WTC11 (cell line): ENCODE measurements at regions not wholly inside any gene's neighbourhood (a gene's known extent, or its start where the extent isn't known, plus 50 kb on each side); places are given as distances from the start of the nearest gene placed in this dataset.

Experiments used
- ATAC-seq: fragments of 200-7000 bp; cut with Tn5 transposase; 2 replicates; pipeline ENCODE4 v1.10.0; 2021; ENCODE audit warnings: mild to moderate bottlenecking, moderate library complexity
- CTCF ChIA-PET: fragments of 300-600 bp; sonication (Branson Sonifier 250); formaldehyde crosslinking; loops from one replicate; lab custom pipeline; 2021; ENCODE audit warnings: antibody characterized with exemption; lab: Charles Lee
- POLR2A ChIA-PET: fragments of 350-600 bp; sonication (Branson Sonifier 250); formaldehyde crosslinking; loops from one replicate; lab custom pipeline; 2021; ENCODE audit warnings: antibody characterized with exemption; lab: Charles Lee
- DNase-seq: peaks from one replicate; pipeline ENCODE4 v3.0.0; 2021; ENCODE audit warnings: low spot score
- H3K27ac Mint-ChIP-seq: 2 replicates; pipeline ENCODE4 v1.8.0; 2021; ENCODE audit warnings: mixed read lengths
- H3K27me3 Mint-ChIP-seq: 2 replicates; pipeline ENCODE4 v1.8.0; 2021; ENCODE audit warnings: low read depth, mild to moderate bottlenecking, moderate library complexity, mixed read lengths
- H3K36me3 Mint-ChIP-seq: 2 replicates; pipeline ENCODE4 v1.8.0; 2021; ENCODE audit warnings: mixed read lengths
- H3K4me1 Mint-ChIP-seq: 2 replicates; pipeline ENCODE4 v1.8.0; 2022; ENCODE audit warnings: mixed read lengths
- H3K4me3 Mint-ChIP-seq: 2 replicates; pipeline ENCODE4 v1.8.0; 2021; ENCODE audit warnings: mild to moderate bottlenecking, moderate library complexity, mixed read lengths
- H3K9me3 Mint-ChIP-seq: 2 replicates; pipeline ENCODE4 v1.8.0; 2021; ENCODE audit warnings: mixed read lengths
- AFF4 ChIP-seq: sonication (generic); formaldehyde crosslinking; IDR thresholded peaks from 2 replicates; pipeline ENCODE4 v1.8.1; 2023; ENCODE audit warnings: mild to moderate bottlenecking, missing genetic modification reagents, borderline replicate concordance
- ATF1 ChIP-seq: sonication (generic); formaldehyde crosslinking; IDR thresholded peaks from 2 replicates; pipeline ENCODE4 v1.8.1; 2023; ENCODE audit warnings: mild to moderate bottlenecking, moderate library complexity, missing genetic modification reagents
- CDX4 ChIP-seq: fragments of 250-450 bp; sonication (Bioruptor Pico); IDR thresholded peaks from 2 replicates; pipeline ENCODE4 v1.9.0; 2021; ENCODE audit warnings: moderate library complexity, mild to moderate bottlenecking, inconsistent platforms, borderline replicate concordance
- CREB1 ChIP-seq: sonication (generic); formaldehyde crosslinking; IDR thresholded peaks from 2 replicates; pipeline ENCODE4 v1.8.0; 2023; ENCODE audit warnings: mild to moderate bottlenecking, missing genetic modification reagents
- EMX1 ChIP-seq: fragments of 250-450 bp; sonication (Bioruptor Pico); IDR thresholded peaks from 2 replicates; pipeline ENCODE4 v1.8.0; 2021; ENCODE audit warnings: mild to moderate bottlenecking
- FOXP4 ChIP-seq: sonication (generic); formaldehyde crosslinking; IDR thresholded peaks from 2 replicates; pipeline ENCODE4 v1.8.0; 2022; ENCODE audit warnings: mild to moderate bottlenecking, missing genetic modification reagents
- JUN ChIP-seq: sonication (generic); formaldehyde crosslinking; IDR thresholded peaks from 2 replicates; pipeline ENCODE4 v1.8.0; 2023; ENCODE audit warnings: mild to moderate bottlenecking, missing genetic modification reagents
- MAX ChIP-seq: sonication (generic); formaldehyde crosslinking; IDR thresholded peaks from 2 replicates; pipeline ENCODE4 v1.8.0; 2022; ENCODE audit warnings: mild to moderate bottlenecking, missing genetic modification reagents
- MXD4 ChIP-seq: fragments of 250-450 bp; sonication (Bioruptor Pico); IDR thresholded peaks from 2 replicates; pipeline ENCODE4 v1.8.0; 2021; ENCODE audit warnings: mild to moderate bottlenecking, moderate library complexity, borderline replicate concordance
- MYBL2 ChIP-seq: sonication (generic); formaldehyde crosslinking; IDR thresholded peaks from 2 replicates; pipeline ENCODE4 v1.8.1; 2023; ENCODE audit warnings: mild to moderate bottlenecking, moderate library complexity, missing genetic modification reagents
- NFYB ChIP-seq: sonication (generic); formaldehyde crosslinking; conservative IDR thresholded peaks from 2 replicates; pipeline ENCODE4 v1.8.0; 2022; ENCODE audit warnings: low read depth, missing genetic modification reagents
- PREB ChIP-seq: sonication (generic); formaldehyde crosslinking; IDR thresholded peaks from 2 replicates; pipeline ENCODE4 v1.8.1; 2022; ENCODE audit warnings: mild to moderate bottlenecking, missing genetic modification reagents, moderate library complexity, borderline replicate concordance
- SMAD4 ChIP-seq: sonication (generic); formaldehyde crosslinking; IDR thresholded peaks from 2 replicates; pipeline ENCODE4 v1.8.0; 2022; ENCODE audit warnings: mild to moderate bottlenecking, missing genetic modification reagents
- TEAD1 ChIP-seq: sonication (generic); formaldehyde crosslinking; IDR thresholded peaks from 2 replicates; pipeline ENCODE4 v1.8.0; 2022; ENCODE audit warnings: mild to moderate bottlenecking, missing genetic modification reagents
- USF1 ChIP-seq: sonication (generic); formaldehyde crosslinking; IDR thresholded peaks from 2 replicates; pipeline ENCODE4 v1.8.0; 2022; ENCODE audit warnings: mild to moderate bottlenecking, missing genetic modification reagents
- ZNF232 ChIP-seq: sonication (generic); formaldehyde crosslinking; IDR thresholded peaks from 2 replicates; pipeline ENCODE4 v1.8.0; 2022; ENCODE audit warnings: mild to moderate bottlenecking, missing genetic modification reagents
- ZNF281 ChIP-seq: sonication (generic); formaldehyde crosslinking; IDR thresholded peaks from 2 replicates; pipeline ENCODE4 v1.8.0; 2023; ENCODE audit warnings: mild to moderate bottlenecking, missing genetic modification reagents
- ZNF396 ChIP-seq: fragments of 250-450 bp; sonication (Bioruptor Pico); IDR thresholded peaks from 2 replicates; pipeline ENCODE4 v1.8.0; 2021; ENCODE audit warnings: mild to moderate bottlenecking, moderate library complexity, borderline replicate concordance
- ZNF423 ChIP-seq: fragments of 250-450 bp; sonication (Bioruptor Pico); IDR thresholded peaks from 2 replicates; pipeline ENCODE4 v2.1.2; 2022; ENCODE audit warnings: mild to moderate bottlenecking, moderate library complexity
- ZNF425 ChIP-seq: fragments of 250-450 bp; sonication (Bioruptor Pico); conservative IDR thresholded peaks from 2 replicates; pipeline ENCODE4 v1.9.0; 2021; ENCODE audit warnings: mild to moderate bottlenecking
- ZSCAN18 ChIP-seq: fragments of 250-450 bp; sonication (Bioruptor Pico); IDR thresholded peaks from 2 replicates; pipeline ENCODE4 v2.1.2; 2022; ENCODE audit warnings: mild to moderate bottlenecking, moderate library complexity

- no peak for TF ChIP-seq JUN (CRISPR knock-in tag)
- no peak for TF ChIP-seq SMAD4 (CRISPR knock-in tag)
- TF ChIP-seq PREB (CRISPR knock-in tag), result no peak
- no peak for TF ChIP-seq EMX1 (CRISPR knock-in tag)
- no peak for TF ChIP-seq MXD4 (CRISPR knock-in tag)
- TF ChIP-seq AFF4 (CRISPR knock-in tag), result no peak
- TF ChIP-seq ZNF232 (CRISPR knock-in tag), result no peak
- no peak for TF ChIP-seq ZNF425 (CRISPR knock-in tag)
- no peak for TF ChIP-seq ZNF281 (CRISPR knock-in tag)
- TF ChIP-seq MYBL2, result no peak
- no peak for TF ChIP-seq ZNF396 (CRISPR knock-in tag)
- TF ChIP-seq MAX, result no peak
- TF ChIP-seq CREB1 (CRISPR knock-in tag), result no peak
- TF ChIP-seq CDX4, result no peak
- no peak for TF ChIP-seq NFYB (CRISPR knock-in tag)
Measured at GRCh38 chr1:57550092-57550491, 126.2 kb upstream of the DAB1 start (continued).

GRCh38 chr1:57549300-57549699, 125.4 kb upstream of the DAB1 start:
- Mint-ChIP-seq H3K4me3 (no peak overlapping the region), H3K9me3 (no peaks in the 10 kb centered on the region), H3K27me3 (no peaks in the 10 kb centered on the region; the same call in 1 of the 2 replicates), H3K36me3 (no peaks in the 10 kb centered on the region), H3K27ac (no peak overlapping the region), H3K4me1 (peaks cover 26% of the 10 kb centered on the region)
- CTCF ChIA-PET, result no interaction called here
- no peak for DNase-seq
- POLR2A ChIA-PET, result no interaction called here
- ATAC-seq, result no peak
- TF ChIP-seq ZSCAN18, result no peak
- no peak for TF ChIP-seq USF1 (CRISPR knock-in tag)
- TF ChIP-seq TEAD1, result no peak
- TF ChIP-seq CREB1 (CRISPR knock-in tag), result no peak
- no peak for TF ChIP-seq ZNF423 (CRISPR knock-in tag)
- TF ChIP-seq ATF1, result no peak
- no peak for TF ChIP-seq FOXP4 (CRISPR knock-in tag)
